GM23338 (cell line): ENCODE measurements at regions not wholly inside any gene's neighbourhood (a gene's known extent, or its start where the extent isn't known, plus 50 kb on each side); places are given as distances from the start of the nearest gene placed in this dataset.

Experiments
- ATAC-seq: fragments of 200-7000 bp; cut with Tn5 transposase; 3 replicates; pipeline ENCODE4 v1.9.1; 2020
- DNase-seq: peaks from one replicate; pipeline ENCODE4 v3.0.0-alpha.2; 2015; ENCODE audit warnings: low spot score
- H2AFZ ChIP-seq: fragments of 200-600 bp; sonication (generic); 2 replicates; pipeline ENCODE4 v1.8.0; 2016; ENCODE audit warnings: antibody characterized with exemption, mild to moderate bottlenecking, moderate library complexity
- H3F3A ChIP-seq: fragments of 200-600 bp; sonication (generic); replicated peaks from 2 replicates; pipeline ENCODE4 v1.8.0; 2017; ENCODE audit warnings: antibody characterized with exemption, mixed run types, low read depth
- H3K27ac ChIP-seq: fragments of 200-600 bp; sonication (generic); 2 replicates; pipeline ENCODE4 v1.6.1; 2016; ENCODE audit warnings: low read depth
- H3K27me3 ChIP-seq: fragments of 200-600 bp; sonication (generic); 2 replicates; pipeline ENCODE4 v1.8.0; 2016; ENCODE audit warnings: mild to moderate bottlenecking, mixed run types, moderate library complexity; ENCODE audit not compliant: insufficient read depth
- H3K36me3 ChIP-seq: fragments of 200-600 bp; sonication (generic); 2 replicates; pipeline ENCODE4 v1.8.0; 2016; ENCODE audit warnings: mild to moderate bottlenecking; ENCODE audit not compliant: insufficient read depth
- H3K4me1 ChIP-seq: fragments of 200-600 bp; sonication (generic); 2 replicates; pipeline ENCODE4 v1.8.0; 2016; ENCODE audit warnings: mild to moderate bottlenecking, moderate library complexity; ENCODE audit not compliant: insufficient read depth
- H3K4me2 ChIP-seq: fragments of 200-600 bp; sonication (generic); 2 replicates; pipeline ENCODE4 v1.7.1; 2017; ENCODE audit warnings: mixed run types
- H3K4me3 ChIP-seq: fragments of 200-600 bp; sonication (generic); 2 replicates; pipeline ENCODE4 v1.6.1; 2016; ENCODE audit warnings: mixed run types
- H3K79me2 ChIP-seq: fragments of 200-600 bp; sonication (generic); replicated peaks from 2 replicates; pipeline ENCODE4 v1.8.0; 2017; ENCODE audit warnings: mild to moderate bottlenecking; ENCODE audit not compliant: insufficient read depth
- H3K9me2 ChIP-seq: fragments of 200-600 bp; sonication (generic); 2 replicates; pipeline ENCODE4 v1.8.0; 2017; ENCODE audit not compliant: insufficient read depth
- H4K20me1 ChIP-seq: fragments of 200-600 bp; sonication (generic); replicated peaks from 2 replicates; pipeline ENCODE4 v1.8.0; 2017; ENCODE audit warnings: mild to moderate bottlenecking; ENCODE audit not compliant: insufficient read depth
- H3K27ac Mint-ChIP-seq: 2 replicates; pipeline ENCODE4 v1.8.0; 2020; ENCODE audit warnings: inconsistent platforms, mild to moderate bottlenecking, moderate library complexity, mixed read lengths
- H3K27me3 Mint-ChIP-seq: 3 replicates; pipeline ENCODE4 v1.8.0; 2022; ENCODE audit warnings: low read depth, mild to moderate bottlenecking, moderate library complexity, mixed read lengths, inconsistent platforms; ENCODE audit not compliant: insufficient read depth, poor library complexity
- H3K36me3 Mint-ChIP-seq: 3 replicates; pipeline ENCODE4 v1.8.0; 2021; ENCODE audit warnings: low read depth, mild to moderate bottlenecking, inconsistent platforms, moderate library complexity, mixed read lengths
- H3K4me1 Mint-ChIP-seq: 3 replicates; pipeline ENCODE4 v1.8.0; 2020; ENCODE audit warnings: mild to moderate bottlenecking, inconsistent platforms, mixed read lengths
- H3K4me3 Mint-ChIP-seq: 3 replicates; pipeline ENCODE4 v1.8.0; 2021; ENCODE audit warnings: moderate library complexity, mild to moderate bottlenecking, inconsistent platforms, mixed read lengths
- H3K9me3 Mint-ChIP-seq: 3 replicates; pipeline ENCODE4 v1.8.0; 2020; ENCODE audit warnings: moderate library complexity, mild to moderate bottlenecking, inconsistent platforms, mixed read lengths
- CREB1 ChIP-seq: fragments of 250-450 bp; sonication (Bioruptor Pico); IDR thresholded peaks from 2 replicates; pipeline ENCODE4 v1.5.0; 2020; ENCODE audit warnings: low read depth, mild to moderate bottlenecking, moderate library complexity
- CTCF ChIP-seq, 2 experiments: fragments of 200-600 bp in 1 of 2; sonication (generic) in 1 of 2; conservative IDR thresholded peaks; 2 replicates each; pipeline versions ENCODE4 v1.5.1 to v1.6.1; 2016 to 2017; ENCODE audit warnings: antibody characterized with exemption in 2 of 2, low read depth in 2 of 2, mild to moderate bottlenecking in 2 of 2, moderate library complexity in 1 of 2
- ETS1 ChIP-seq: IDR thresholded peaks from 2 replicates; pipeline ENCODE4 v1.6.1; 2016; ENCODE audit warnings: antibody characterized with exemption
- EZH2 ChIP-seq: fragments of 200-600 bp; sonication (generic); IDR thresholded peaks from one replicate; pipeline ENCODE4 v1.8.0; 2017; ENCODE audit warnings: antibody characterized with exemption, mild to moderate bottlenecking, low read depth; ENCODE audit not compliant: unreplicated experiment
- EZH2phosphoT487 ChIP-seq: fragments of 200-600 bp; sonication (generic); IDR thresholded peaks from one replicate; pipeline ENCODE4 v1.8.1; 2018; ENCODE audit warnings: antibody characterized with exemption; ENCODE audit not compliant: unreplicated experiment
- JUNB ChIP-seq: IDR thresholded peaks from one replicate; pipeline ENCODE4 v1.6.1; 2016; ENCODE audit warnings: antibody characterized with exemption; ENCODE audit not compliant: unreplicated experiment
- NANOG ChIP-seq: IDR thresholded peaks from 2 replicates; pipeline ENCODE4 v1.6.1; 2016; ENCODE audit warnings: antibody characterized with exemption, borderline replicate concordance
- POLR2AphosphoS5 ChIP-seq: IDR thresholded peaks from 2 replicates; pipeline ENCODE4 v1.6.1; 2016; ENCODE audit warnings: antibody characterized with exemption, low read depth
- REST ChIP-seq: IDR thresholded peaks from one replicate; pipeline ENCODE4 v1.6.1; 2018; ENCODE audit warnings: antibody characterized with exemption; ENCODE audit not compliant: unreplicated experiment
- STAT1 ChIP-seq: IDR thresholded peaks from one replicate; pipeline ENCODE4 v1.6.1; 2016; ENCODE audit warnings: antibody characterized with exemption; ENCODE audit not compliant: unreplicated experiment
- ZNF114 ChIP-seq: fragments of 250-450 bp; sonication (Bioruptor Pico); IDR thresholded peaks from 2 replicates; pipeline ENCODE4 v1.5.0; 2020; ENCODE audit warnings: mild to moderate bottlenecking, moderate library complexity
- ZNF331 ChIP-seq: fragments of 250-450 bp; sonication (Bioruptor Pico); IDR thresholded peaks from 2 replicates; pipeline ENCODE4 v1.5.0; 2020; ENCODE audit warnings: low read depth, mild to moderate bottlenecking, moderate library complexity
- ZNF462 ChIP-seq: fragments of 250-450 bp; sonication (Bioruptor Pico); IDR thresholded peaks from 2 replicates; pipeline ENCODE4 v1.5.0; 2020; ENCODE audit warnings: mild to moderate bottlenecking, moderate library complexity

- Mint-ChIP-seq H3K4me1 (no peaks in the 10 kb centered on the region), H3K36me3 (no peaks in the 10 kb centered on the region), H3K4me3 (no peak overlapping the region), H3K27me3 (no peaks in the 10 kb centered on the region), H3K9me3 (no peaks in the 10 kb centered on the region), H3K27ac (no peak overlapping the region)
- Histone ChIP-seq H3K27ac (no peak overlapping the region), H3K4me3 (no peak overlapping the region), H3F3A (no peaks in the 10 kb centered on the region), H3K4me2 (no peak overlapping the region), H3K36me3 (no peaks in the 10 kb centered on the region), H3K9me2 (no peaks in the 10 kb centered on the region), H3K27me3 (no peaks in the 10 kb centered on the region), H3K4me1 (no peaks in the 10 kb centered on the region), H2AFZ (no peak overlapping the region), H3K79me2 (no peaks in the 10 kb centered on the region), H4K20me1 (no peaks in the 10 kb centered on the region)
- no peak for TF ChIP-seq CTCF (conservative IDR thresholded peaks at IDR 0.05; ENCODE audit: low read depth in 2 of 2)
- TF ChIP-seq JUNB = no peak
- no peak for TF ChIP-seq EZH2phosphoT487
- TF ChIP-seq ZNF331 = no peak
- TF ChIP-seq CREB1 = no peak
- TF ChIP-seq ETS1 = no peak
- no peak for TF ChIP-seq ZNF114 (CRISPR knock-in tag)
- no peak for TF ChIP-seq REST
- no peak for TF ChIP-seq NANOG
- TF ChIP-seq ZNF462 (CRISPR knock-in tag) = no peak
- TF ChIP-seq POLR2AphosphoS5 = no peak
- TF ChIP-seq STAT1 = no peak
- no peak for TF ChIP-seq EZH2
- DNase-seq = no peak
- no peak for ATAC-seq
Measured at GRCh38 chr7:106517508-106517907, 143.4 kb downstream of the CCDC71L start.
